WTC11 (cell line): ENCODE measurements at regions not wholly inside any gene's neighbourhood (a gene's known extent, or its start where the extent isn't known, plus 50 kb on each side); places are given as distances from the start of the nearest gene placed in this dataset.
"Not testable (repeated sequence)": the region's sequence is repeated elsewhere in the genome, so short reads cannot be mapped to it uniquely, and the experiment has no call there.

Experiments used
- ATAC-seq: fragments of 200-7000 bp; cut with Tn5 transposase; 2 replicates; pipeline ENCODE4 v1.10.0; 2021; ENCODE audit warnings: mild to moderate bottlenecking, moderate library complexity
- CTCF ChIA-PET: fragments of 300-600 bp; sonication (Branson Sonifier 250); formaldehyde crosslinking; loops from one replicate; lab custom pipeline; 2021; ENCODE audit warnings: antibody characterized with exemption; lab: Charles Lee
- POLR2A ChIA-PET: fragments of 350-600 bp; sonication (Branson Sonifier 250); formaldehyde crosslinking; loops from one replicate; lab custom pipeline; 2021; ENCODE audit warnings: antibody characterized with exemption; lab: Charles Lee
- DNase-seq: peaks from one replicate; pipeline ENCODE4 v3.0.0; 2021; ENCODE audit warnings: low spot score
- H3K27ac Mint-ChIP-seq: 2 replicates; pipeline ENCODE4 v1.8.0; 2021; ENCODE audit warnings: mixed read lengths
- H3K27me3 Mint-ChIP-seq: 2 replicates; pipeline ENCODE4 v1.8.0; 2021; ENCODE audit warnings: low read depth, mild to moderate bottlenecking, moderate library complexity, mixed read lengths
- H3K36me3 Mint-ChIP-seq: 2 replicates; pipeline ENCODE4 v1.8.0; 2021; ENCODE audit warnings: mixed read lengths
- H3K4me1 Mint-ChIP-seq: 2 replicates; pipeline ENCODE4 v1.8.0; 2022; ENCODE audit warnings: mixed read lengths
- H3K4me3 Mint-ChIP-seq: 2 replicates; pipeline ENCODE4 v1.8.0; 2021; ENCODE audit warnings: mild to moderate bottlenecking, moderate library complexity, mixed read lengths
- H3K9me3 Mint-ChIP-seq: 2 replicates; pipeline ENCODE4 v1.8.0; 2021; ENCODE audit warnings: mixed read lengths
- ETV6 ChIP-seq: sonication (generic); formaldehyde crosslinking; IDR thresholded peaks from 2 replicates; pipeline ENCODE4 v1.8.1; 2022; ENCODE audit warnings: mild to moderate bottlenecking, missing genetic modification reagents
- HMGA2 ChIP-seq: fragments of 250-450 bp; sonication (Bioruptor Pico); IDR thresholded peaks from 2 replicates; pipeline ENCODE4 v1.4.0; 2021; ENCODE audit warnings: mild to moderate bottlenecking, moderate library complexity
- RORB ChIP-seq: fragments of 250-450 bp; sonication (Bioruptor Pico); IDR thresholded peaks from 2 replicates; pipeline ENCODE4 v1.9.0; 2021; ENCODE audit warnings: mild to moderate bottlenecking
- SOX15 ChIP-seq: fragments of 250-450 bp; sonication (Bioruptor Pico); IDR thresholded peaks from 2 replicates; pipeline ENCODE4 v1.9.0; 2021; ENCODE audit warnings: mild to moderate bottlenecking
- ZNF121 ChIP-seq: sonication (generic); formaldehyde crosslinking; IDR thresholded peaks from 2 replicates; pipeline ENCODE4 v1.8.0; 2023; ENCODE audit warnings: missing genetic modification reagents
- ZNF671 ChIP-seq: fragments of 250-450 bp; sonication (Bioruptor Pico); IDR thresholded peaks from 2 replicates; pipeline ENCODE4 v1.8.0; 2021; ENCODE audit warnings: mild to moderate bottlenecking
- TF ChIP-seq, protein P1 (sequence below): fragments of 250-450 bp; sonication (Bioruptor Pico); IDR thresholded peaks from 2 replicates; pipeline ENCODE4 v1.9.0; 2021; ENCODE audit warnings: mild to moderate bottlenecking
- TF ChIP-seq, protein P2 (sequence below): sonication (generic); formaldehyde crosslinking; IDR thresholded peaks from 2 replicates; pipeline ENCODE4 v1.8.0; 2022; ENCODE audit warnings: mild to moderate bottlenecking, missing genetic modification reagents
- TF ChIP-seq, protein P3 (sequence below): fragments of 250-450 bp; sonication (Bioruptor Pico); IDR thresholded peaks from 2 replicates; pipeline ENCODE4 v1.9.0; 2021; ENCODE audit warnings: mild to moderate bottlenecking
- TF ChIP-seq, protein P4 (sequence below): fragments of 200-600 bp; IDR thresholded peaks from 2 replicates; pipeline ENCODE4 v1.8.0; 2022; ENCODE audit warnings: antibody characterized with exemption
- TF ChIP-seq, protein P5 (sequence below): sonication (generic); formaldehyde crosslinking; IDR thresholded peaks from 2 replicates; pipeline ENCODE4 v1.8.0; 2023; ENCODE audit warnings: mild to moderate bottlenecking, missing genetic modification reagents
- TF ChIP-seq, protein P6 (sequence below): sonication (generic); formaldehyde crosslinking; IDR thresholded peaks from 2 replicates; pipeline ENCODE4 v1.8.1; 2022; ENCODE audit warnings: low read depth, mild to moderate bottlenecking, moderate library complexity, missing genetic modification reagents, borderline replicate concordance
- TF ChIP-seq, protein P7 (sequence below): sonication (generic); formaldehyde crosslinking; IDR thresholded peaks from 2 replicates; pipeline ENCODE4 v1.8.1; 2022; ENCODE audit warnings: low read depth, missing genetic modification reagents, borderline replicate concordance

DNA sequence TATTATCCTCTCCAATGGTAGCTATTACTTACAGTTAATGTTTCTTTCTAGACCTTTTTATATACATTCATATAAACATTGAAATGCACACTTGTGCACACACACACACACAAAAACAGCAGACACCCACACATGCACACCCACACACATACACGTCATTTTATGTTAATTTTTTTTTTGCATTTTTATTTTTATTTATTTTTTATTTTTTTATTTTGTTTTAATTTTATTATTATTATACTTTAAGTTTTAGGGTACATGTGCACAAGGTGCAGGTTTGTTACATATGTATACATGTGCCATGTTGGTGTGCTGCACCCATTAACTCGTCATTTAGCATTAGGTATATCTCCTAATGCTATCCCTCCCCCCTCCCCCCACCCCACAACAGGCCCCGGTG, 1839.1 kb downstream of the LRRC4C start:
- H3K27me3 Mint-ChIP-seq, H3K4me1 Mint-ChIP-seq, CTCF ChIA-PET, POLR2A ChIA-PET, H3K27ac Mint-ChIP-seq, ATAC-seq, DNase-seq, H3K4me3 Mint-ChIP-seq: not testable (repeated sequence)
- H3K9me3 Mint-ChIP-seq: peaks cover 55% of the 10 kb centered on the region
- peaks cover 34% of the 10 kb centered on the region for H3K36me3 Mint-ChIP-seq
- peak; percentile 94 for TF ChIP-seq HMGA2 (CRISPR knock-in tag)

DNA sequence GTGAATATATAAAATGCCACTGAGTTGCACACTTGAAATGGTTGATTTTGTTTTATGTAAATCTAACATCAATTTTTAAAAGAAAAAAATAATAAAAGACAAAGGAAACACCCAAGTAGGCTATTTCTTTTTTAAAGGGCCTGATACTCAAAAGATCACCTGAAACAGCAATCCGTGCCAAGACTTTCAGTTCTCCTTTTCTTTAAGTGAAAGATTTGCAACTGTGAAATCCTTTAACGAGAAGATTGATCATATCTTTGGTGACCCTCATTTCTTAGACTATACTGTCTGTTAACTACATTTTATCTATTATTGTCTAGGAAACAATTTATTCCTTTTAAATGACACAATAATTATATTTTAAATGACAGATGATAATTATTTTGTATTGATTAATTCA, 1841.5 kb downstream of the LRRC4C start:
- H3K27me3 Mint-ChIP-seq: no peaks in the 10 kb centered on the region; the same call in 1 of the 2 replicates
- CTCF ChIA-PET: no interaction called here
- POLR2A ChIA-PET: no interaction called here
- TF ChIP-seq, protein P1, sequence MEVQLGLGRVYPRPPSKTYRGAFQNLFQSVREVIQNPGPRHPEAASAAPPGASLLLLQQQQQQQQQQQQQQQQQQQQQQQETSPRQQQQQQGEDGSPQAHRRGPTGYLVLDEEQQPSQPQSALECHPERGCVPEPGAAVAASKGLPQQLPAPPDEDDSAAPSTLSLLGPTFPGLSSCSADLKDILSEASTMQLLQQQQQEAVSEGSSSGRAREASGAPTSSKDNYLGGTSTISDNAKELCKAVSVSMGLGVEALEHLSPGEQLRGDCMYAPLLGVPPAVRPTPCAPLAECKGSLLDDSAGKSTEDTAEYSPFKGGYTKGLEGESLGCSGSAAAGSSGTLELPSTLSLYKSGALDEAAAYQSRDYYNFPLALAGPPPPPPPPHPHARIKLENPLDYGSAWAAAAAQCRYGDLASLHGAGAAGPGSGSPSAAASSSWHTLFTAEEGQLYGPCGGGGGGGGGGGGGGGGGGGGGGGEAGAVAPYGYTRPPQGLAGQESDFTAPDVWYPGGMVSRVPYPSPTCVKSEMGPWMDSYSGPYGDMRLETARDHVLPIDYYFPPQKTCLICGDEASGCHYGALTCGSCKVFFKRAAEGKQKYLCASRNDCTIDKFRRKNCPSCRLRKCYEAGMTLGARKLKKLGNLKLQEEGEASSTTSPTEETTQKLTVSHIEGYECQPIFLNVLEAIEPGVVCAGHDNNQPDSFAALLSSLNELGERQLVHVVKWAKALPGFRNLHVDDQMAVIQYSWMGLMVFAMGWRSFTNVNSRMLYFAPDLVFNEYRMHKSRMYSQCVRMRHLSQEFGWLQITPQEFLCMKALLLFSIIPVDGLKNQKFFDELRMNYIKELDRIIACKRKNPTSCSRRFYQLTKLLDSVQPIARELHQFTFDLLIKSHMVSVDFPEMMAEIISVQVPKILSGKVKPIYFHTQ (CRISPR knock-in tag): no peak
- TF ChIP-seq, protein P2, sequence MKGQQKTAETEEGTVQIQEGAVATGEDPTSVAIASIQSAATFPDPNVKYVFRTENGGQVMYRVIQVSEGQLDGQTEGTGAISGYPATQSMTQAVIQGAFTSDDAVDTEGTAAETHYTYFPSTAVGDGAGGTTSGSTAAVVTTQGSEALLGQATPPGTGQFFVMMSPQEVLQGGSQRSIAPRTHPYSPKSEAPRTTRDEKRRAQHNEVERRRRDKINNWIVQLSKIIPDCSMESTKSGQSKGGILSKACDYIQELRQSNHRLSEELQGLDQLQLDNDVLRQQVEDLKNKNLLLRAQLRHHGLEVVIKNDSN (CRISPR knock-in tag): no peak
- TF ChIP-seq SOX15: no peak
- TF ChIP-seq, protein P3, sequence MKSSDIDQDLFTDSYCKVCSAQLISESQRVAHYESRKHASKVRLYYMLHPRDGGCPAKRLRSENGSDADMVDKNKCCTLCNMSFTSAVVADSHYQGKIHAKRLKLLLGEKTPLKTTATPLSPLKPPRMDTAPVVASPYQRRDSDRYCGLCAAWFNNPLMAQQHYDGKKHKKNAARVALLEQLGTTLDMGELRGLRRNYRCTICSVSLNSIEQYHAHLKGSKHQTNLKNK (CRISPR knock-in tag): no peak
- TF ChIP-seq ZNF671 (CRISPR knock-in tag): no peak
- TF ChIP-seq, protein P4, sequence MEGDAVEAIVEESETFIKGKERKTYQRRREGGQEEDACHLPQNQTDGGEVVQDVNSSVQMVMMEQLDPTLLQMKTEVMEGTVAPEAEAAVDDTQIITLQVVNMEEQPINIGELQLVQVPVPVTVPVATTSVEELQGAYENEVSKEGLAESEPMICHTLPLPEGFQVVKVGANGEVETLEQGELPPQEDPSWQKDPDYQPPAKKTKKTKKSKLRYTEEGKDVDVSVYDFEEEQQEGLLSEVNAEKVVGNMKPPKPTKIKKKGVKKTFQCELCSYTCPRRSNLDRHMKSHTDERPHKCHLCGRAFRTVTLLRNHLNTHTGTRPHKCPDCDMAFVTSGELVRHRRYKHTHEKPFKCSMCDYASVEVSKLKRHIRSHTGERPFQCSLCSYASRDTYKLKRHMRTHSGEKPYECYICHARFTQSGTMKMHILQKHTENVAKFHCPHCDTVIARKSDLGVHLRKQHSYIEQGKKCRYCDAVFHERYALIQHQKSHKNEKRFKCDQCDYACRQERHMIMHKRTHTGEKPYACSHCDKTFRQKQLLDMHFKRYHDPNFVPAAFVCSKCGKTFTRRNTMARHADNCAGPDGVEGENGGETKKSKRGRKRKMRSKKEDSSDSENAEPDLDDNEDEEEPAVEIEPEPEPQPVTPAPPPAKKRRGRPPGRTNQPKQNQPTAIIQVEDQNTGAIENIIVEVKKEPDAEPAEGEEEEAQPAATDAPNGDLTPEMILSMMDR: no peak
- TF ChIP-seq, protein P5, sequence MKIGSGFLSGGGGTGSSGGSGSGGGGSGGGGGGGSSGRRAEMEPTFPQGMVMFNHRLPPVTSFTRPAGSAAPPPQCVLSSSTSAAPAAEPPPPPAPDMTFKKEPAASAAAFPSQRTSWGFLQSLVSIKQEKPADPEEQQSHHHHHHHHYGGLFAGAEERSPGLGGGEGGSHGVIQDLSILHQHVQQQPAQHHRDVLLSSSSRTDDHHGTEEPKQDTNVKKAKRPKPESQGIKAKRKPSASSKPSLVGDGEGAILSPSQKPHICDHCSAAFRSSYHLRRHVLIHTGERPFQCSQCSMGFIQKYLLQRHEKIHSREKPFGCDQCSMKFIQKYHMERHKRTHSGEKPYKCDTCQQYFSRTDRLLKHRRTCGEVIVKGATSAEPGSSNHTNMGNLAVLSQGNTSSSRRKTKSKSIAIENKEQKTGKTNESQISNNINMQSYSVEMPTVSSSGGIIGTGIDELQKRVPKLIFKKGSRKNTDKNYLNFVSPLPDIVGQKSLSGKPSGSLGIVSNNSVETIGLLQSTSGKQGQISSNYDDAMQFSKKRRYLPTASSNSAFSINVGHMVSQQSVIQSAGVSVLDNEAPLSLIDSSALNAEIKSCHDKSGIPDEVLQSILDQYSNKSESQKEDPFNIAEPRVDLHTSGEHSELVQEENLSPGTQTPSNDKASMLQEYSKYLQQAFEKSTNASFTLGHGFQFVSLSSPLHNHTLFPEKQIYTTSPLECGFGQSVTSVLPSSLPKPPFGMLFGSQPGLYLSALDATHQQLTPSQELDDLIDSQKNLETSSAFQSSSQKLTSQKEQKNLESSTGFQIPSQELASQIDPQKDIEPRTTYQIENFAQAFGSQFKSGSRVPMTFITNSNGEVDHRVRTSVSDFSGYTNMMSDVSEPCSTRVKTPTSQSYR: no peak
- no peak for TF ChIP-seq RORB (CRISPR knock-in tag)
- no peak for TF ChIP-seq ZNF121 (CRISPR knock-in tag)
- no peak for TF ChIP-seq ETV6
- TF ChIP-seq, protein P6, sequence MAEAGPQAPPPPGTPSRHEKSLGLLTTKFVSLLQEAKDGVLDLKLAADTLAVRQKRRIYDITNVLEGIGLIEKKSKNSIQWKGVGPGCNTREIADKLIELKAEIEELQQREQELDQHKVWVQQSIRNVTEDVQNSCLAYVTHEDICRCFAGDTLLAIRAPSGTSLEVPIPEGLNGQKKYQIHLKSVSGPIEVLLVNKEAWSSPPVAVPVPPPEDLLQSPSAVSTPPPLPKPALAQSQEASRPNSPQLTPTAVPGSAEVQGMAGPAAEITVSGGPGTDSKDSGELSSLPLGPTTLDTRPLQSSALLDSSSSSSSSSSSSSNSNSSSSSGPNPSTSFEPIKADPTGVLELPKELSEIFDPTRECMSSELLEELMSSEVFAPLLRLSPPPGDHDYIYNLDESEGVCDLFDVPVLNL (CRISPR knock-in tag): no peak
- TF ChIP-seq, protein P7, sequence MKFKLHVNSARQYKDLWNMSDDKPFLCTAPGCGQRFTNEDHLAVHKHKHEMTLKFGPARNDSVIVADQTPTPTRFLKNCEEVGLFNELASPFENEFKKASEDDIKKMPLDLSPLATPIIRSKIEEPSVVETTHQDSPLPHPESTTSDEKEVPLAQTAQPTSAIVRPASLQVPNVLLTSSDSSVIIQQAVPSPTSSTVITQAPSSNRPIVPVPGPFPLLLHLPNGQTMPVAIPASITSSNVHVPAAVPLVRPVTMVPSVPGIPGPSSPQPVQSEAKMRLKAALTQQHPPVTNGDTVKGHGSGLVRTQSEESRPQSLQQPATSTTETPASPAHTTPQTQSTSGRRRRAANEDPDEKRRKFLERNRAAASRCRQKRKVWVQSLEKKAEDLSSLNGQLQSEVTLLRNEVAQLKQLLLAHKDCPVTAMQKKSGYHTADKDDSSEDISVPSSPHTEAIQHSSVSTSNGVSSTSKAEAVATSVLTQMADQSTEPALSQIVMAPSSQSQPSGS (CRISPR knock-in tag): no peak
- H3K4me3 Mint-ChIP-seq: no peak overlapping the region
- H3K9me3 Mint-ChIP-seq: peaks cover 60% of the 10 kb centered on the region
- H3K27ac Mint-ChIP-seq: no peak overlapping the region
- no peak for ATAC-seq
- H3K4me1 Mint-ChIP-seq: no peaks in the 10 kb centered on the region
- DNase-seq: no peak
- peaks cover 44% of the 10 kb centered on the region for H3K36me3 Mint-ChIP-seq
